Stomach (tissue), 8 donors: ENCODE measurements at regions not wholly inside any gene's neighbourhood (a gene's known extent, or its start where the extent isn't known, plus 50 kb on each side); places are given as distances from the start of the nearest gene placed in this dataset.

ENCODE experiments used
- DNase-seq, 2 donors: peaks; one replicate each; pipeline versions ENCODE4 v3.0.0 to v3.0.0-alpha.2; 2013 to 2019
- H3K27ac ChIP-seq, 5 donors: fragments of 200-600 bp in 4 of 5; sonication (generic) in 4 of 5; one replicate each; pipeline ENCODE4 v1.5.1; 2013 to 2019; ENCODE audit warnings: mild to moderate bottlenecking in 1 of 5, moderate library complexity in 1 of 5
- H3K27me3 ChIP-seq, 3 donors: fragments of 200-600 bp; sonication (generic); one replicate each; pipeline ENCODE4 v1.5.1; 2017 to 2019; ENCODE audit warnings: mixed run types in 1 of 3
- H3K36me3 ChIP-seq, 4 donors: fragments of 200-600 bp; sonication (generic); 1 replicate in 3 of 4; 2 replicates in 1 of 4; pipeline ENCODE4 v1.5.1; 2016 to 2019
- H3K4me1 ChIP-seq, 4 donors: fragments of 200-600 bp; sonication (generic); one replicate each; pipeline ENCODE4 v1.5.1; 2016 to 2019
- H3K4me3 ChIP-seq, 4 donors: fragments of 200-600 bp; sonication (generic) in 3 of 4; one replicate each; pipeline ENCODE4 v1.5.1; 2016 to 2019; ENCODE audit warnings: mild to moderate bottlenecking in 1 of 4
- H3K9me3 ChIP-seq, 4 donors: fragments of 200-600 bp; sonication (generic); one replicate each; pipeline ENCODE4 v1.5.1; 2016 to 2019
- EP300 ChIP-seq: sonication (generic); formaldehyde crosslinking; IDR thresholded peaks from one replicate; pipeline ENCODE4 v1.6.1; 2017; ENCODE audit warnings: antibody characterized with exemption
- POLR2A ChIP-seq, 4 donors: fragments of 450-650 bp; IDR thresholded peaks; one replicate each; pipeline ENCODE4 v1.6.1; 2016; ENCODE audit warnings: antibody characterized with exemption in 4 of 4, control low read depth in 2 of 4, mild to moderate bottlenecking in 1 of 4, moderate library complexity in 1 of 4
- POLR2AphosphoS5 ChIP-seq, 3 donors: sonication (generic); formaldehyde crosslinking; IDR thresholded peaks; one replicate each; pipeline ENCODE4 v1.6.1; 2016; ENCODE audit warnings: antibody characterized with exemption in 3 of 3
- WGBS, 5 donors: extraction: QIAGEN DNeasy Blood & Tissue Kit in 3 of 5; methylation state at CpG; one replicate each; pipeline versions ENCODE4 v1.1.5 to v1.1.7; 2013 to 2018; 5-methylcytosine and 5-hydroxymethylcytosine counted together
- intact Hi-C: fragments of 100-400 bp; cut with DNase I; formaldehyde crosslinking; loops from one replicate; pipeline ENCODE4 v1.15.1; 2023; ENCODE audit warnings: low total_unique reads
- TF ChIP-seq, protein P1 (sequence below), 7 experiments: fragments of 450-650 bp in 4 of 7; fragments of 200-600 bp in 3 of 7; sonication (generic) in 3 of 7; IDR thresholded peaks; one replicate each; pipeline ENCODE4 v1.5.1; 2016 to 2019; ENCODE audit warnings: antibody characterized with exemption in 7 of 7, control low read depth in 2 of 7, mild to moderate bottlenecking in 1 of 7
- donor health status: healthy with polysubstance abuse.
- donor health status: Bipolar disorder and iron deficiency.
- donor health status: healthy.

DNA sequence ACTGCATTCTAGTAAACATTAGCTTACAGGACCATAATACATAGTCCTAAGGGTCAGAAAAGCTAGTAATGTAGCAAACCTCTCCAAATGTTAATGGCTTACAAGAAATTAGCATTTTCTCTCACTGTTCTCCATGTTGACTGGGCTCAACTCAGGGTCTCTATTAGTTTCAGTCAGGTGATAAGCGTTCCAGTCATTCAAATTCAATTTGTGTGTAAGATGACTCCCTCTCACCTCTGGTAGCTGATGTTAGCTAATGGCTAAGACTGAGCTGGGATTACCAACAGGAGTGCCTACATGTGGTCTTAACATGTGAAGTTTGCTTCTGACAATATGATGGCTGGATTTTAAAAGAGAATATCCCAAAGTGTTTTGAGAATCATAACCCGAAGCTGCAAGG is 630.5 kb upstream of the USP15 start:
- no peaks in the 10 kb centered on the region for H3K27me3 ChIP-seq
- H3K27ac ChIP-seq, result no peak overlapping the region
- no peaks in the 10 kb centered on the region for H3K4me1 ChIP-seq
- no peak overlapping the region for H3K4me3 ChIP-seq
- TF ChIP-seq POLR2A (IDR thresholded peaks at IDR 0.05), result no peak
- TF ChIP-seq EP300, result no peak
- TF ChIP-seq POLR2AphosphoS5 (IDR thresholded peaks at IDR 0.05), result no peak
- TF ChIP-seq, protein P1, sequence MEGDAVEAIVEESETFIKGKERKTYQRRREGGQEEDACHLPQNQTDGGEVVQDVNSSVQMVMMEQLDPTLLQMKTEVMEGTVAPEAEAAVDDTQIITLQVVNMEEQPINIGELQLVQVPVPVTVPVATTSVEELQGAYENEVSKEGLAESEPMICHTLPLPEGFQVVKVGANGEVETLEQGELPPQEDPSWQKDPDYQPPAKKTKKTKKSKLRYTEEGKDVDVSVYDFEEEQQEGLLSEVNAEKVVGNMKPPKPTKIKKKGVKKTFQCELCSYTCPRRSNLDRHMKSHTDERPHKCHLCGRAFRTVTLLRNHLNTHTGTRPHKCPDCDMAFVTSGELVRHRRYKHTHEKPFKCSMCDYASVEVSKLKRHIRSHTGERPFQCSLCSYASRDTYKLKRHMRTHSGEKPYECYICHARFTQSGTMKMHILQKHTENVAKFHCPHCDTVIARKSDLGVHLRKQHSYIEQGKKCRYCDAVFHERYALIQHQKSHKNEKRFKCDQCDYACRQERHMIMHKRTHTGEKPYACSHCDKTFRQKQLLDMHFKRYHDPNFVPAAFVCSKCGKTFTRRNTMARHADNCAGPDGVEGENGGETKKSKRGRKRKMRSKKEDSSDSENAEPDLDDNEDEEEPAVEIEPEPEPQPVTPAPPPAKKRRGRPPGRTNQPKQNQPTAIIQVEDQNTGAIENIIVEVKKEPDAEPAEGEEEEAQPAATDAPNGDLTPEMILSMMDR (IDR thresholded peaks at IDR 0.05), result no peak
- WGBS, 5 donors, result 68 to 90% (median 76%) methylated on average over 2 of the region's 2 CpGs
- DNase-seq, result no peak
- H3K9me3 ChIP-seq, result no peaks in the 10 kb centered on the region
- no peaks in the 10 kb centered on the region for H3K36me3 ChIP-seq
- intact Hi-C loops, result no loop called here

DNA sequence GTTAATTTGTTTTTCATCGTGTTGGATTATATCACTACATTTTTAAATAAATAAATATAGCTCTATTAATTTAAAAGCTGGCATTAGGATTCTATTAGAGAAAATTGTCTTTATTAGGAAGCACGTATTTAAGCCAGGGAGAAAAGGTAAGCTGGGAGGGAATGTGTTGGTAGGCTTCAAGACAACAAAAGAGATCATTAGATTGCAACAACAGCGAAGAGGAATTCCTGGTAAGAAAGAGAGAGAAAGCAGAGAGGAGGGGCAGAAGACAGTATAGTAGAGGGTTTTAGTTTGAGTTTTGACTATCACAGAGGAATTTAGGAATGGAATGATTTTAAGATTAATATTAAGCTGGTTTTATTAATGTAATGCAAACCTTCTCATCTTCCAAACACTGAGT is 613.6 kb upstream of the USP15 start:
- TF ChIP-seq EP300, result no peak
- TF ChIP-seq POLR2AphosphoS5 (IDR thresholded peaks at IDR 0.05), result no peak
- no peak for TF ChIP-seq POLR2A (IDR thresholded peaks at IDR 0.05)
- TF ChIP-seq, protein P1 (IDR thresholded peaks at IDR 0.05), result no peak
- no peaks in the 10 kb centered on the region for H3K9me3 ChIP-seq
- no peaks in the 10 kb centered on the region for H3K4me1 ChIP-seq
- no peak overlapping the region for H3K27ac ChIP-seq
- DNase-seq, result no peak
- WGBS, 5 donors, result 72 to 83% (median 76%) methylated on average over 3 of the region's 3 CpGs
- no peaks in the 10 kb centered on the region for H3K27me3 ChIP-seq
- no peaks in the 10 kb centered on the region for H3K36me3 ChIP-seq
- H3K4me3 ChIP-seq, result no peak overlapping the region
- intact Hi-C loops, result no loop called here

DNA sequence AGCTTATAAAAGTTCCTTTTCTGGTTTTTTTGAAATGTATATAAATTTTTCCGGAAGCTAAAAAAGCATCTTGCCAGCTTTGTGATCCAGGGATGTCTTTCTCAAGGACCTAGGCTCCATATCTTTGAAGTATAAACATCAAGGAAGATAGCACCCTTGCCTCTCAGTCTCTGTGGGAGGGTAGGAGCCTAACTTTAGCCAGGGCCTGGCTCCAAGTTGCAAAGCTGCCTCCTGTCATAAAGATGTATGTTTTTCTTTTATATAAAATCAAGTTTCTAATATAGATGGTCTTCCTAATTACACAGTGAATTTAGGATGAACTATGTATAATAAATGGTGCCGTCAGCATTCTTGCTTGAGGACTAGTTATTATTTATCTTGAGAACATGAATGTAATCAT is 612.6 kb upstream of the USP15 start:
- H3K27me3 ChIP-seq, result no peaks in the 10 kb centered on the region
- no peak for DNase-seq
- 52 to 75% (median 68%) methylated on average over 2 of the region's 2 CpGs for WGBS, 5 donors
- intact Hi-C loops, result no loop called here
- H3K36me3 ChIP-seq, result no peaks in the 10 kb centered on the region
- no peak overlapping the region for H3K27ac ChIP-seq
- no peaks in the 10 kb centered on the region for H3K9me3 ChIP-seq
- TF ChIP-seq, protein P1 (IDR thresholded peaks at IDR 0.05), result no peak
- TF ChIP-seq POLR2A (IDR thresholded peaks at IDR 0.05) (no peak), POLR2AphosphoS5 (IDR thresholded peaks at IDR 0.05) (no peak), EP300 (no peak)
- H3K4me1 ChIP-seq, result no peaks in the 10 kb centered on the region
- no peak overlapping the region for H3K4me3 ChIP-seq

DNA sequence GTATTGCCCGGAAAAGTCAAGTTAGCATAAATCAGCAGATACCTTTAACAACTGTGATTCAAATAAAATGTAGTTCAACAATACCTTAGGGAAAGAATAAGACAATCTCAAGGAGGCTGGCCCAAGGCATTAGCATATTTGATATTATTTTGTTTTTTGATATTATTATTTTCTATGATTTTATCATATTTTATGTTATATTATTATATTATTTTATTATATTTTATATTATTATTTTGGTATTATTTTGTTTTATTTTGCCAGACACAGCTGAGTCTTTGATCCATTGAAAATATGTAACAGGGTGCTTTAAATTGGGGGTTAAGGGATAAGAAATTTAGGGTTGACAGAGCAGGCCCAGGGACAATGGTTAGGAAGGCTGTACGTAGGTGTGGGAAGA is 607.9 kb upstream of the USP15 start:
- no peak for TF ChIP-seq POLR2A (IDR thresholded peaks at IDR 0.05)
- TF ChIP-seq EP300, result no peak
- TF ChIP-seq POLR2AphosphoS5 (IDR thresholded peaks at IDR 0.05), result no peak
- TF ChIP-seq, protein P1 (IDR thresholded peaks at IDR 0.05), result no peak
- intact Hi-C loops, result no loop called here
- H3K27me3 ChIP-seq, result no peaks in the 10 kb centered on the region
- no peak overlapping the region for H3K27ac ChIP-seq
- no peaks in the 10 kb centered on the region for H3K4me1 ChIP-seq
- no peak overlapping the region for H3K4me3 ChIP-seq
- DNase-seq, result no peak
- no peaks in the 10 kb centered on the region for H3K9me3 ChIP-seq
- WGBS, 5 donors, result 74 to 88% (median 85%) methylated on average over 2 of the region's 2 CpGs
- H3K36me3 ChIP-seq, result no peaks in the 10 kb centered on the region
